ENCODE measurements at regions not wholly inside any gene's neighbourhood (a gene's known extent, or its start where the extent isn't known, plus 50 kb on each side); places are given as distances from the start of the nearest gene placed in this dataset.

DNA sequence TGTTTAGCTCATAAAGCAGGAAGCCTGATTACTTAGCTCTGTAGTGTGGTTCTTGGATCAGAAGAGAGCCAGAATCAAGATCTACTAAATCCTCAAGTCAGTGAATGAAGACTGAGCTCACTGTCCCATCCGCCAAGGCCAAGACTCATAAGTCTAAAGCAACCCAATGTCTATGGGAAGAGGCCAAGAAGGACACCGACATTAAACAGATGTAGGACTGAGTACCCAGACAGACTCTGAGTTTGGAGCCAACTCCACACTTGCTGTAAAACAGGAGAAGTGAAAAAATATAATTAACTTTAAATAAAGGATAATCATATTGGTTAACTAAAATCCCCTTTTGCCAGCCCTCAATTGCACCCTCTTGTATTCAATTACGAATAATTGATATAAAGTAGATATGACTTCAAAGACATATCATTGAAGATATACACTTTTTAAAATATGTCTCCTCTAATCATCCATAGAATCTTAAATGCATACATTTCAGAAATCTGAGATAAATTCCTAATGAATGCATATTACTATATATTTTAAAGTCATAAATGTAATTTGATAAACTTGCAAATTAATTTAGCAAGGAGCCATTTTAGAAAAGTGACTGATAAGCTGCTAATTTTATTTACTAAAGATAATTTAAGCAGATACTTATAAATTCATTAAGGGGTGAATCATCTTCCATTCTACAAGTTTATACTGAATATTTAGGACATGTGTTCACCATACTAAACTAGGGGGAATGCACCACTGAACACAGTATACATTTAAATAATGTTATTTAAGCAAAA is 617.0 kb upstream of the ARID1B start:
- DNase-seq = peak in 1 of 2 donors; percentile 31
- H3K4me3 ChIP-seq = no peak overlapping the region
- intact Hi-C loops (cut with DNase I; ENCODE audit: low total_unique reads) = no loop called here
- H3K27me3 ChIP-seq = no peaks in the 10 kb centered on the region
- no peaks in the 10 kb centered on the region for H3K36me3 ChIP-seq
- H3K9me3 ChIP-seq = no peaks in the 10 kb centered on the region
- WGBS, 5 donors = 85 to 94% (median 92%) methylated on average over 3 of the region's 3 CpGs
- H3K4me1 ChIP-seq = peaks cover 0 to 12% (median 0%) of the 10 kb centered on the region in 4 donors
- no peak overlapping the region for H3K27ac ChIP-seq
- TF ChIP-seq EP300 (IDR thresholded peaks at IDR 0.05) (no peak), POLR2A (IDR thresholded peaks at IDR 0.05) (no peak), POLR2AphosphoS5 (IDR thresholded peaks at IDR 0.05) (no peak)
- TF ChIP-seq, protein P1, sequence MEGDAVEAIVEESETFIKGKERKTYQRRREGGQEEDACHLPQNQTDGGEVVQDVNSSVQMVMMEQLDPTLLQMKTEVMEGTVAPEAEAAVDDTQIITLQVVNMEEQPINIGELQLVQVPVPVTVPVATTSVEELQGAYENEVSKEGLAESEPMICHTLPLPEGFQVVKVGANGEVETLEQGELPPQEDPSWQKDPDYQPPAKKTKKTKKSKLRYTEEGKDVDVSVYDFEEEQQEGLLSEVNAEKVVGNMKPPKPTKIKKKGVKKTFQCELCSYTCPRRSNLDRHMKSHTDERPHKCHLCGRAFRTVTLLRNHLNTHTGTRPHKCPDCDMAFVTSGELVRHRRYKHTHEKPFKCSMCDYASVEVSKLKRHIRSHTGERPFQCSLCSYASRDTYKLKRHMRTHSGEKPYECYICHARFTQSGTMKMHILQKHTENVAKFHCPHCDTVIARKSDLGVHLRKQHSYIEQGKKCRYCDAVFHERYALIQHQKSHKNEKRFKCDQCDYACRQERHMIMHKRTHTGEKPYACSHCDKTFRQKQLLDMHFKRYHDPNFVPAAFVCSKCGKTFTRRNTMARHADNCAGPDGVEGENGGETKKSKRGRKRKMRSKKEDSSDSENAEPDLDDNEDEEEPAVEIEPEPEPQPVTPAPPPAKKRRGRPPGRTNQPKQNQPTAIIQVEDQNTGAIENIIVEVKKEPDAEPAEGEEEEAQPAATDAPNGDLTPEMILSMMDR (IDR thresholded peaks at IDR 0.05) = no peak

DNA sequence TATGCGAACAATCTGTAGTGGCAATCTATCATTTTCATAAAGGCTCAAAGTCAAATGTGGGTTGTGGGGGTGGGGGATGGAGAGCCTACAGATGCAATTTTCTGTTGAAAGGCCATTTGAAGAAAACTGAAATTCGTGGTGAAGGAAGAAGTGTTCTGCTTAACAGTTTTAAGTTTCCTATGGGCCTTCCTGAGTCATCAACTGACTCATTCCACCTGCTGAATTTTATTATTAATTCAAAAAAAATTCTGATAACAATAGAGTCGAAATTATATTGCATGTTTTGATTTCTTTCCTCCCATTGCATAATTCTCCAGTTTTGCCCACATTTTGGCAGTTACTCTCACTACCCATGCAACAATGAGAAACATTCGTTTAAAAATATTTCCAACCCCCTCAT is 622.3 kb upstream of the ARID1B start:
- no peak for TF ChIP-seq POLR2AphosphoS5 (IDR thresholded peaks at IDR 0.05)
- no peak for TF ChIP-seq EP300 (IDR thresholded peaks at IDR 0.05)
- no peak for TF ChIP-seq POLR2A (IDR thresholded peaks at IDR 0.05)
- TF ChIP-seq, protein P1 (IDR thresholded peaks at IDR 0.05) = no peak
- WGBS, 5 donors = 53 to 68% (median 66%) methylated on average over 4 of the region's 4 CpGs
- Histone ChIP-seq H3K4me1 (no peaks in the 10 kb centered on the region), H3K27ac (no peak overlapping the region), H3K27me3 (no peaks in the 10 kb centered on the region), H3K4me3 (no peak overlapping the region), H3K9me3 (no peaks in the 10 kb centered on the region), H3K36me3 (no peaks in the 10 kb centered on the region)
- intact Hi-C loops (cut with DNase I; ENCODE audit: low total_unique reads) = no loop called here
- DNase-seq = no peak

- H3K4me1 ChIP-seq = no peaks in the 10 kb centered on the region
- 21 to 50% (median 29%) methylated on average over 1 of the region's 1 CpG for WGBS, 5 donors
- intact Hi-C loops (cut with DNase I; ENCODE audit: low total_unique reads) = no loop called here
- TF ChIP-seq POLR2A (IDR thresholded peaks at IDR 0.05) = no peak
- TF ChIP-seq, protein P1 (IDR thresholded peaks at IDR 0.05) = no peak
- TF ChIP-seq EP300 (IDR thresholded peaks at IDR 0.05) = no peak
- no peak for TF ChIP-seq POLR2AphosphoS5 (IDR thresholded peaks at IDR 0.05)
- no peaks in the 10 kb centered on the region for H3K9me3 ChIP-seq
- H3K36me3 ChIP-seq = no peaks in the 10 kb centered on the region
- no peak overlapping the region for H3K4me3 ChIP-seq
- no peak for DNase-seq
- H3K27ac ChIP-seq = no peak overlapping the region
- H3K27me3 ChIP-seq = no peaks in the 10 kb centered on the region
Observed at GRCh38 chr6:156150391-156150790, 626.8 kb upstream of the ARID1B start.

- H3K27ac ChIP-seq = no peak overlapping the region
- 65 to 71% (median 66%) methylated on average over 7 of the region's 7 CpGs for WGBS, 5 donors
- H3K9me3 ChIP-seq = peaks cover 0 to 12% (median 2%) of the 10 kb centered on the region in 4 donors
- no peak overlapping the region for H3K4me3 ChIP-seq
- TF ChIP-seq POLR2A (IDR thresholded peaks at IDR 0.05) = no peak
- TF ChIP-seq, protein P1 (IDR thresholded peaks at IDR 0.05) = no peak
- TF ChIP-seq POLR2AphosphoS5 (IDR thresholded peaks at IDR 0.05) = no peak
- no peak for TF ChIP-seq EP300 (IDR thresholded peaks at IDR 0.05)
- H3K27me3 ChIP-seq = no peaks in the 10 kb centered on the region
- DNase-seq = no peak
- H3K4me1 ChIP-seq = no peaks in the 10 kb centered on the region
- intact Hi-C loops (cut with DNase I; ENCODE audit: low total_unique reads) = no loop called here
- no peaks in the 10 kb centered on the region for H3K36me3 ChIP-seq
Observed at GRCh38 chr6:156146891-156147290, 630.3 kb upstream of the ARID1B start.

Measured in stomach (tissue), 8 donors.